Hepatocyte (in vitro differentiated cells): ENCODE measurements at regions not wholly inside any gene's neighbourhood (a gene's known extent, or its start where the extent isn't known, plus 50 kb on each side); places are given as distances from the start of the nearest gene placed in this dataset.
A peak's percentile ranks its signal among the peaks of the same experiment; 100 is the strongest.

Experiments
- DNase-seq: peaks from one replicate; pipeline ENCODE4 v3.0.0-alpha.2; 2016; ENCODE audit warnings: low spot score
- H2AFZ ChIP-seq: fragments of 200-600 bp; sonication (generic); 2 replicates; pipeline ENCODE4 v1.6.0; 2016; ENCODE audit warnings: antibody characterized with exemption, mild to moderate bottlenecking
- H3K27ac ChIP-seq: fragments of 200-600 bp; sonication (generic); 2 replicates; pipeline ENCODE4 v1.5.1; 2016; ENCODE audit warnings: mild to moderate bottlenecking
- H3K27me3 ChIP-seq: fragments of 200-600 bp; sonication (generic); 2 replicates; pipeline ENCODE4 v1.6.1; 2016
- H3K36me3 ChIP-seq: fragments of 200-600 bp; sonication (generic); replicated peaks from 2 replicates; pipeline ENCODE4 v1.5.1; 2016; ENCODE audit warnings: low read depth; ENCODE audit not compliant: insufficient read depth
- H3K4me1 ChIP-seq: fragments of 200-600 bp; sonication (generic); 2 replicates; pipeline ENCODE4 v1.5.1; 2016; ENCODE audit warnings: mild to moderate bottlenecking, moderate library complexity; ENCODE audit not compliant: insufficient read depth
- H3K4me2 ChIP-seq: fragments of 200-600 bp; sonication (generic); 2 replicates; pipeline ENCODE4 v1.6.0; 2016
- H3K4me3 ChIP-seq: fragments of 200-600 bp; sonication (generic); 2 replicates; pipeline ENCODE4 v1.5.1; 2016; ENCODE audit warnings: mild to moderate bottlenecking
- H3K79me2 ChIP-seq: fragments of 200-600 bp; sonication (generic); 2 replicates; pipeline ENCODE4 v1.6.0; 2017; ENCODE audit warnings: mild to moderate bottlenecking
- H3K9me2 ChIP-seq: fragments of 200-600 bp; sonication (generic); replicated peaks from 2 replicates; pipeline ENCODE4 v1.6.0; 2017; ENCODE audit warnings: mild to moderate bottlenecking; ENCODE audit not compliant: insufficient read depth
- H3K9me3 ChIP-seq: fragments of 200-600 bp; sonication (generic); 2 replicates; pipeline ENCODE4 v1.5.1; 2016; ENCODE audit warnings: low read depth, mild to moderate bottlenecking
- H4K20me1 ChIP-seq: fragments of 200-600 bp; sonication (generic); 2 replicates; pipeline ENCODE4 v1.6.0; 2016; ENCODE audit warnings: mild to moderate bottlenecking; ENCODE audit not compliant: insufficient read depth, poor library complexity, severe bottlenecking
- EZH2 ChIP-seq: fragments of 200-600 bp; sonication (generic); IDR thresholded peaks from 2 replicates; pipeline ENCODE4 v1.6.1; 2016; ENCODE audit warnings: antibody characterized with exemption, mild to moderate bottlenecking, borderline replicate concordance
- EZH2phosphoT487 ChIP-seq: fragments of 200-600 bp; sonication (generic); IDR thresholded peaks from one replicate; pipeline ENCODE4 v1.6.1; 2018; ENCODE audit warnings: antibody characterized with exemption, mild to moderate bottlenecking, low read depth, moderate library complexity; ENCODE audit not compliant: unreplicated experiment, severe bottlenecking
- WGBS: methylation state at CpG from one replicate; pipeline ENCODE4 v1.1.6; 2016; ENCODE audit warnings: low lambda C conversion rate; ENCODE audit errors: missing lambda C conversion rate; 5-methylcytosine and 5-hydroxymethylcytosine counted together
- TF ChIP-seq, protein P1 (sequence below): fragments of 200-600 bp; sonication (generic); IDR thresholded peaks from 2 replicates; pipeline ENCODE4 v1.5.1; 2016; ENCODE audit warnings: antibody characterized with exemption, mild to moderate bottlenecking; ENCODE audit not compliant: poor library complexity

DNA sequence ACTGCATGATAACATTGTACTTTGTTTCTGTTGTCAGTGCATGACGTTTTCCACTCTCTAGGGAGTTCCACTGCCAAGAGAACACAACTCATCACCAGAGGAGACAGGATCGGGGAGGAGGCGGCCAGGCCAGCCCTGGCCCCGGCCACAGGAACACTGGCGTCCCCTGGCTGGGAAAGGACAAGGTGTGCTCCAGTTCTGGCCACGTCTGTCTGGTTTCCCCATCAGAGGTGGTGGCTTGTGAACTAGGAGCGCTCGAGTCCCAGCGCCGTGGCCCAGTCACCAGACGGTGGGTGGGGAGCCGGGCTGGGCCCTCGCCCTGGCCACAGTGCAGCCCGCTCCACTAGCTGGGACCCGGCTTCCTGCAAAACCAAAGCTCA, 211.9 kb upstream of the IRX4 start:
- Histone ChIP-seq H3K4me2 (no peak overlapping the region), H3K27me3 (no peaks in the 10 kb centered on the region), H3K9me3 (no peaks in the 10 kb centered on the region), H3K27ac (no peak overlapping the region), H2AFZ (no peak overlapping the region), H3K4me1 (no peaks in the 10 kb centered on the region), H3K9me2 (no peaks in the 10 kb centered on the region), H3K79me2 (no peaks in the 10 kb centered on the region), H4K20me1 (no peaks in the 10 kb centered on the region), H3K36me3 (no peaks in the 10 kb centered on the region), H3K4me3 (no peak overlapping the region)
- TF ChIP-seq EZH2phosphoT487 = no peak
- TF ChIP-seq, protein P1, sequence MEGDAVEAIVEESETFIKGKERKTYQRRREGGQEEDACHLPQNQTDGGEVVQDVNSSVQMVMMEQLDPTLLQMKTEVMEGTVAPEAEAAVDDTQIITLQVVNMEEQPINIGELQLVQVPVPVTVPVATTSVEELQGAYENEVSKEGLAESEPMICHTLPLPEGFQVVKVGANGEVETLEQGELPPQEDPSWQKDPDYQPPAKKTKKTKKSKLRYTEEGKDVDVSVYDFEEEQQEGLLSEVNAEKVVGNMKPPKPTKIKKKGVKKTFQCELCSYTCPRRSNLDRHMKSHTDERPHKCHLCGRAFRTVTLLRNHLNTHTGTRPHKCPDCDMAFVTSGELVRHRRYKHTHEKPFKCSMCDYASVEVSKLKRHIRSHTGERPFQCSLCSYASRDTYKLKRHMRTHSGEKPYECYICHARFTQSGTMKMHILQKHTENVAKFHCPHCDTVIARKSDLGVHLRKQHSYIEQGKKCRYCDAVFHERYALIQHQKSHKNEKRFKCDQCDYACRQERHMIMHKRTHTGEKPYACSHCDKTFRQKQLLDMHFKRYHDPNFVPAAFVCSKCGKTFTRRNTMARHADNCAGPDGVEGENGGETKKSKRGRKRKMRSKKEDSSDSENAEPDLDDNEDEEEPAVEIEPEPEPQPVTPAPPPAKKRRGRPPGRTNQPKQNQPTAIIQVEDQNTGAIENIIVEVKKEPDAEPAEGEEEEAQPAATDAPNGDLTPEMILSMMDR = no peak
- no peak for TF ChIP-seq EZH2
- DNase-seq = no peak
- 76% methylated on average over 13 of the region's 15 CpGs for WGBS

DNA sequence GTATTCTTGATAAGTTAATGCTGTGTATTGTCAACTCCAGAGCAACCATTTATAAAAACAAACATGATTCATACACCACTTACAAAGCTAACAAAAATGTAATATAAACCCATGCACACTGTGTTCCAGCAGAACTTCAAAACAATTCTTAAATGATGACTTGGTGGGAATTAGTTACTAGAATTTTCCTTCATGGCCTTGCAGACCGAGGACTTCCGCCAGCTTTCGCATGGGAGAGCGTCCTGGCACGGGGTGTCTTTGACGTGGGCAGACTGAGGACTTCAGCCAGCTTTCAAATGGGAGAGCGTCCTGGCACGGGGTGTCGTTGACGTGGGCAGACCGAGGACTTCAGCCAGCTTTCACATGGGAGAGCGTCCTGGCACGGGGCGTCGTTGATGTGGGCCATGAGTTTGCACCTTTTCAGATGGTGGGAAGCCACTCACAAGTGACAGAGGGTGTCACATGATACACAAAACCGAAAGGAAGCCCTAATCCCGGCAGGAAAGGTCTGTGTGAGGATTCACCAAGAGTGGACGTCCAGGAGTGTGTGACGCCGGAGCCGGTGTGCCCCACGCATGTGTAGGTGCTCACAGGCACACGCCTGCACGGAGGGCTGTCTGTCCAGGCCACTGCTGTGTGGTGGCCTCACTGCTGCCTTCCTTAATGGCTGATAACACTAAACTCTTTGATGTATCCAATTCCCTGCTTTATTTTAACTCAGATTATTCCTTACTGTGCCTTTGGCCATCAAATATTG, 211.3 kb upstream of the IRX4 start:
- no peak overlapping the region for H2AFZ ChIP-seq
- no peaks in the 10 kb centered on the region for H3K9me3 ChIP-seq
- 84% methylated on average over 24 of the region's 24 CpGs for WGBS
- H4K20me1 ChIP-seq = no peaks in the 10 kb centered on the region
- H3K27ac ChIP-seq = peak overlapping the region; percentile 46
- H3K4me1 ChIP-seq = no peaks in the 10 kb centered on the region
- no peak for DNase-seq
- H3K4me2 ChIP-seq = no peak overlapping the region
- no peak for TF ChIP-seq EZH2phosphoT487
- TF ChIP-seq EZH2 = no peak
- TF ChIP-seq, protein P1 = no peak
- no peaks in the 10 kb centered on the region for H3K79me2 ChIP-seq
- H3K27me3 ChIP-seq = no peaks in the 10 kb centered on the region
- H3K36me3 ChIP-seq = no peaks in the 10 kb centered on the region
- no peak overlapping the region for H3K4me3 ChIP-seq
- no peaks in the 10 kb centered on the region for H3K9me2 ChIP-seq

DNA sequence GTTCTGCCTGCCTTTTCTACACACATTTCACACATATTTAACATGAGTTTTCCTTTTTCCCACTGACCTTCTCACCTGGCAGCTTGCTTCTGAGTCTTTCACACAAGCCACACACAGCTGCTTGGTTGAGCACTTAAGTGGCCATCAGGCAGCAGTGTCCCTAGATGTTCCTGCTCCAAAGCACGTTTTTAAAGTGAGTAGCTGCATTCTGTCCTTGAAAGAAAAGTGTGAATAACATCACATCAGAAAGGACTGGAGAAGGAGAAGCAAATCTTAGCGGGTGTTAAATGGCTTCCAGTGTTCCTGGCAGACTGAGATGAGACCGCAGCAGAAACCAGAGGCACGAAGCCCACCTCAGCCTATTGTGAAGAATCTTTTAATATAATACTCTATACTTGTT, 209.2 kb upstream of the IRX4 start:
- H3K27ac ChIP-seq = no peak overlapping the region
- TF ChIP-seq EZH2 = no peak
- TF ChIP-seq, protein P1 = no peak
- WGBS = 65% methylated on average over 4 of the region's 4 CpGs

More for the DNA sequence above, 209.2 kb upstream of the IRX4 start:
- Histone ChIP-seq H3K79me2 (no peaks in the 10 kb centered on the region), H2AFZ (no peak overlapping the region), H4K20me1 (no peaks in the 10 kb centered on the region), H3K9me2 (no peaks in the 10 kb centered on the region), H3K4me1 (no peaks in the 10 kb centered on the region), H3K4me2 (no peak overlapping the region), H3K36me3 (no peaks in the 10 kb centered on the region), H3K4me3 (no peak overlapping the region), H3K27me3 (no peaks in the 10 kb centered on the region), H3K9me3 (no peaks in the 10 kb centered on the region)
- no peak for DNase-seq
